ENCODE measurements at regions not wholly inside any gene's neighbourhood (a gene's known extent, or its start where the extent isn't known, plus 50 kb on each side); places are given as distances from the start of the nearest gene placed in this dataset.
"Not testable (repeated sequence)": the region's sequence is repeated elsewhere in the genome, so short reads cannot be mapped to it uniquely, and the experiment has no call there.

- DNase-seq = no peak
Measured at GRCh38 chr18:41899535-41899934, 55.5 kb upstream of the PIK3C3 start.

DNA sequence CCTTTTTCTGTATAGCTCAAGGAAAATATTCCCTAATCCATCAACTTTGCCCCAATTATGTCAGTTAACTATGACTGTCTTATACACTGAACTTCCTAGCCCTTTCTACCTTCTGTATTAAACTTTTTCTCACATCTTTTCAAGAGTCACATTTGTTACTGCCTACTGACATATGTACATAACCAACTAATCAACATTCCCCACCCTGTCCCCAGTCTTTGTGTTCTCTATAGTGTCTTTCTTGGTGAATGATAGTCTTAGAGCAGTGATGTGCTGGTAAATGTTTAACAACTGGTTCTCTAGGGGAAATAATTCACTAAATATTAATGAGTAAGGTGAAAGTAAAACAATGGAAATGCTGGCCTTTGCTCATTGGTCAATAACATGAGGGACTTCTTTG, 61.6 kb upstream of the PIK3C3 start:
- DNase-seq = no peak

GRCh38 chr18:41887100-41887499, 67.9 kb upstream of the PIK3C3 start:
- no peak for DNase-seq

- no peak for DNase-seq
Measured at GRCh38 chr18:41886126-41886807, 68.8 kb upstream of the PIK3C3 start.

DNA sequence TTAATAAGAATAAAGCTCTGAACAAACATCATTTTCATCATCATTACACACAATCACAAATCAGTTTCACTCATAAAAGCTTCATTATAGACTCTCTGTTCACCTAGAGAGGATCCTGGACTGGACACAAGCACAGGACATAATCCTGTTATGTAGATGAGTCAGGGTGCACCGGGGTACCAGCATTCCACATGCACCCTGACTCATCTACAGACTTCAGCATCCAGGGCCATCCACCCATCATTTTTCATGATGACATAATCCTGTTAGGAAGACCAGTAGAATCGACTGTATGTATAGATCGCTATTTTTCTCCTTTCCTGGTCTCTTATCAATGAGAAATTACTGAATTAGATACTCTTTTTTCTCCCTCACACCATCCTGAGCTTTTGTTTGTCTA, 73.7 kb upstream of the PIK3C3 start:
- DNase-seq = no peak

- no peak for DNase-seq
Measured at GRCh38 chr18:41879256-41879655, 75.8 kb upstream of the PIK3C3 start.

GRCh38 chr18:41875094-41875780, 79.8 kb upstream of the PIK3C3 start:
- DNase-seq = no peak

- DNase-seq = no peak
Measured at GRCh38 chr18:41873730-41874129, 81.3 kb upstream of the PIK3C3 start.

GRCh38 chr18:41872206-41872605, 82.8 kb upstream of the PIK3C3 start:
- DNase-seq = no peak

- DNase-seq = no peak
Measured at GRCh38 chr18:41871229-41872000, 83.6 kb upstream of the PIK3C3 start.

DNA sequence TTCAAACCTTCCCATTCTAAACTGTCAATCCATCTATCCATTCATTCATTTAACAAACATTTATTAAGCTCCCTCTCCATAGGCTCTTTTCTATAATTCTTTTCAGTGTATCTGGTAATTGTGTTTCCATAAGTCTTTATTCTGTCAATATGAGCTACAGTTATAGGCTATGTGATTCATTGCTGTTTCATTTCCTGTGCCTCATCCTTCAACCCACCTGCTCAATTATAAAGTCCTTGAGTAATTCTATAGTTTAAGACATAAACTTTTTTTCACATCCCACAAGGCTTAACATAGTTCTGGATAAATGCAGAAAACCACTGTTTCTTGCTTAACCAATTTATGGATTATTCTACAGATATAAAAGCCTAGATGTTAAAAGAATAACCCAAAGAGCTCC, 84.2 kb upstream of the PIK3C3 start:
- DNase-seq = no peak

- DNase-seq = no peak
Measured at GRCh38 chr18:41870191-41870590, 84.8 kb upstream of the PIK3C3 start.

DNA sequence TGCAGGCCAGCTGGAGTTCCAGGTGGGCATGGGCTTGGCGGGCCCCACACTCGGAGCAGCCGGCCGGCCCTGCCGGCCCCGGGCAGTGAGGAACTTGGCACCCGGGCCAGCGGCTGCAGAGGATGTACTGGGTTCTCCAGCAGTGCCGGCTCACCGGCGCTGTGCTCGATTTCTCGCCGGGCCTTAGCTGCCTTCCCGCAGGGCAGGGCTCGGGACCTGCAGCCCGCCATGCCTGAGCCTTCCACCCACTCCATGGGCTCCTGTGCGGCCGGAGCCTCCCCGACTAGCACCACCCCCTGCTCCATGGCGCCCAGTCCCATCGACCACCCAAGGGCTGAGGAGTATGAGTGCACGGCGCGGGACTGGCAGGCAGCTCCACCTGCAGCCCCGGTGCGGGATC, 89.2 kb upstream of the PIK3C3 start:
- not testable (repeated sequence) for DNase-seq

DNA sequence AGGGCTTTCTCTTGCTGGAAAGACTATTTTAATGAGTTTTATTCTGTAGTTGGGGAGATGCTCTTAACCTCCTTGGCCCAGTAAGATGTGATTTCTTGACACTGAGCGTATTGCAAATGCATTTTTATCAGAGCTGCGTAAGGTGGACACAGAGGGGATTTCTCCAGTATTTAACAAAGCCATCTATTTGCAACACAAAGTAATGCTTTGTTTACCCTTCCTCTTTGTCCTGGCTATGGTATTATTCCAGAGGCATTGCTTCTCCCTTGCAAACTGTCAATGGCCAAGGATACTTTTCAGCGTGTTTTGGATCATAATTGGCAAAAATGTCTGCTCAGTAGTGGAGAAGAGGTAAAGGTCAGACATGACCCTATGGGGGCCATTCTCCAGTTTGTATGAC, 90.8 kb upstream of the PIK3C3 start:
- DNase-seq = no peak

GRCh38 chr18:41862921-41863320, 92.1 kb upstream of the PIK3C3 start:
- DNase-seq = no peak

GRCh38 chr18:41860987-41861386, 94.0 kb upstream of the PIK3C3 start:
- no peak for DNase-seq

DNA sequence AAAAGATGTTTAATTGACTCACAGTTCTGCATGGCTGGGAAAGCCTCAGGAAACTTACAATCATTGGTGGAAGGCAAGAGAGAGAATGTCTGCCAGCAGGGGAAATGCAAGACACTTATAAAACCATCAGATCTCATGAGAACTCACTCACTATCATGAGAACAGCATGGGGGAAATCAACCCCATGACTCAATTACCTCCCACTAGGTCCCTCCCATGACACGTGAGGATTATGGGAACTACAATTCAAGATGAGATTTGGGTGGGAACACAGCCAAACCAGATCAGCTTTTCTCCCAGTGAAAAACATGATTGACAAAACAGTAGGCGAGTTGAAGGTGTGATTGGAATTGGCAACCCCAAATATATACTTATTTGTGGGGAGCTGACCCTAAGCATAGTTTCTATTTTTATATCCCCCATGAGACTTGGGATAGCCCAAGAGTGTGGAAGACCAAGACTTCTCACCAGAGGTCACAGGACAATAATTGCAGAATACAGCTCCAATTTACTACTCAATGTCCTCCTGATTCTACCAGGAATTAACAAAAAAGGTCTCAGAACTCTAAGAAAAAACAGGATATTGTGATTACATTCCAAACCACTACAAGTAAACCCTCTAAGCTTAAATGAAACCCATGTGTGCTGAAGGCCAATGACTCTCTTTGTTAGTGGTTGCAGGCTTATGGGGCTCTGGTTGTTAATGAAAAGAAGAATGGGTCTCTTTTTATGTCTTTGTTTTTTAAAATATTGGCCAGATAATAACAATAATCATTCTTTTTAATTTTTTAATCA, 96.1 kb upstream of the PIK3C3 start:
- DNase-seq = no peak

DNA sequence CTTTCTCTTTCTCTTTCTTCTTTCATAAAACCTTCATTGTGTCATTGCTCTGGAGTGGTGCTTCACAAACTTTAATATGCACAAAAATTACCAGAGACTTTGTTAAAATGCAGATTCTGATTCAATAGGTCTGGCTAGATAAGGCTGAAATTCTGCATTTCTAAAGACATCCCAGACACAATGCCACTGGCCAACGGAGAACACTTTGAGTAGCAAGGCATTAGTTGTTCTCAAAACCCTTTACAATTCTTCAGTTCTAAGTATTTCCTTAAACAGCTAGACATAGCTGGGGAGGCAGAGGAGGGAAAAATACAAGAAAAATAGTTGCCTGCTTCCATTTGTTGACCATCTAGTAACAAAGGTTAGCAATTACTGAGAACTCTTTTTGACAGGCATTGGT, 101.8 kb upstream of the PIK3C3 start:
- DNase-seq = no peak

GRCh38 chr18:41850781-41851180, 104.3 kb upstream of the PIK3C3 start:
- no peak for DNase-seq

GRCh38 chr18:41849632-41850031, 105.4 kb upstream of the PIK3C3 start:
- DNase-seq = no peak

GRCh38 chr18:41845563-41845962, 109.5 kb upstream of the PIK3C3 start:
- DNase-seq = no peak

DNA sequence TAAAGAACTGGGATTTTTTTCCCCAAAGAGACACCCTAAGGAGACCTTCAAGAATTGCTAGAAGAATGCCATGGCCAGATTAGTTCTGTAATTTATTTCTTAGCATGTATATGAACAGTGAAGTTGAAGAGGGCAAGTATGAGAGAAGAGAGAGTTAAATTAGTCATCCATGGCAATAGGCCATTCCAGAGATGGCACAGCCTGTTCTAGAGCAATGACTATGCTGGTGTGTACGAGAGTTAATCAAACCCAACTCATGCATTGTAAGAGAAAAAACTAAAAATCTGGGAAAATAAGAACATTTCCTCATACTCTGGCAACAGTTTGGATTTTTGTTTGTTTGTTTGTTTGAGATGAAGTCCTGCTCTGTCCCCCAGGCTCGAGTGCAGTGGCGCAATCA, 112.1 kb upstream of the PIK3C3 start:
- DNase-seq = no peak

Data from cerebellar nuclear complex (tissue), 1 donor.